ENCODE measurements at regions not wholly inside any gene's neighbourhood (a gene's known extent, or its start where the extent isn't known, plus 50 kb on each side); places are given as distances from the start of the nearest gene placed in this dataset.

- Histone ChIP-seq H3K27ac (no peak overlapping the region), H3K9me3 (no peaks in the 10 kb centered on the region), H3K27me3 (no peaks in the 10 kb centered on the region), H3K36me3 (no peaks in the 10 kb centered on the region), H3K4me1 (no peaks in the 10 kb centered on the region), H3K4me3 (no peak overlapping the region)
- 42 to 90% methylated on average over 6 of the region's 14 CpGs for WGBS, 2 donors (ENCODE audit: low coverage in 1 of 2)
- ATAC-seq: no peak
- TF ChIP-seq EP300 (IDR thresholded peaks at IDR 0.05): no peak
- TF ChIP-seq POLR2AphosphoS5 (IDR thresholded peaks at IDR 0.05): no peak
- TF ChIP-seq POLR2A (IDR thresholded peaks at IDR 0.05): no peak
- no peak for TF ChIP-seq CTCF (IDR thresholded peaks at IDR 0.05)
These were observed 189.3 kb downstream of the KCNA5 start for GRCh38 chr12:5232826-5233500.

GRCh38 chr12:5236022-5236640, 192.5 kb downstream of the KCNA5 start:
- WGBS, 2 donors (ENCODE audit: low coverage in 1 of 2): 76 to 79% methylated on average over 4 to 5 of the region's 5 CpGs
- TF ChIP-seq POLR2AphosphoS5 (IDR thresholded peaks at IDR 0.05): no peak
- H3K36me3 ChIP-seq: no peaks in the 10 kb centered on the region
- H3K27me3 ChIP-seq: no peaks in the 10 kb centered on the region
- H3K9me3 ChIP-seq: no peaks in the 10 kb centered on the region
- no peak for ATAC-seq
- no peak overlapping the region for H3K4me3 ChIP-seq
- H3K4me1 ChIP-seq: no peaks in the 10 kb centered on the region
- H3K27ac ChIP-seq: no peak overlapping the region

GRCh38 chr12:5242440-5242839, 189.5 kb upstream of the NTF3 start:
- 64 to 76% methylated on average over 2 to 5 of the region's 7 CpGs for WGBS, 2 donors (ENCODE audit: low coverage in 1 of 2)
- ATAC-seq: no peak
- Histone ChIP-seq H3K9me3 (no peaks in the 10 kb centered on the region), H3K4me3 (no peak overlapping the region), H3K4me1 (no peaks in the 10 kb centered on the region), H3K27me3 (no peaks in the 10 kb centered on the region), H3K27ac (no peak overlapping the region), H3K36me3 (no peaks in the 10 kb centered on the region)
- TF ChIP-seq EP300 (IDR thresholded peaks at IDR 0.05): no peak

- Histone ChIP-seq H3K9me3 (no peaks in the 10 kb centered on the region), H3K4me3 (no peak overlapping the region), H3K36me3 (no peaks in the 10 kb centered on the region), H3K27ac (no peak overlapping the region), H3K4me1 (no peaks in the 10 kb centered on the region), H3K27me3 (no peaks in the 10 kb centered on the region)
- WGBS, 2 donors (ENCODE audit: low coverage in 1 of 2): 68% methylated on average over 4 of the region's 4 CpGs
- TF ChIP-seq CTCF (IDR thresholded peaks at IDR 0.05) (no peak), POLR2A (IDR thresholded peaks at IDR 0.05) (no peak), EP300 (IDR thresholded peaks at IDR 0.05) (no peak), POLR2AphosphoS5 (IDR thresholded peaks at IDR 0.05) (no peak)
- ATAC-seq: no peak
These were observed 188.9 kb upstream of the NTF3 start for GRCh38 chr12:5243014-5243413.

- TF ChIP-seq POLR2AphosphoS5 (IDR thresholded peaks at IDR 0.05) (no peak), EP300 (IDR thresholded peaks at IDR 0.05) (no peak), CTCF (IDR thresholded peaks at IDR 0.05) (no peak)
- Histone ChIP-seq H3K4me3 (no peak overlapping the region), H3K9me3 (no peaks in the 10 kb centered on the region), H3K27ac (no peak overlapping the region), H3K36me3 (no peaks in the 10 kb centered on the region), H3K27me3 (no peaks in the 10 kb centered on the region), H3K4me1 (no peaks in the 10 kb centered on the region)
- ATAC-seq: no peak
- WGBS, 2 donors (ENCODE audit: low coverage in 1 of 2): 35 to 48% methylated on average over 2 to 3 of the region's 5 CpGs
These were observed 187.4 kb upstream of the NTF3 start for GRCh38 chr12:5244513-5244972.

GRCh38 chr12:5246196-5246595, 185.7 kb upstream of the NTF3 start:
- no peaks in the 10 kb centered on the region for H3K9me3 ChIP-seq
- 51% methylated on average over 2 of the region's 3 CpGs; no CpG with 5 or more reads in 1 of the 2 donors for WGBS, 2 donors (ENCODE audit: low coverage in 1 of 2)
- TF ChIP-seq CTCF (IDR thresholded peaks at IDR 0.05): no peak
- no peak for TF ChIP-seq POLR2AphosphoS5 (IDR thresholded peaks at IDR 0.05)
- TF ChIP-seq EP300 (IDR thresholded peaks at IDR 0.05): no peak
- no peak for TF ChIP-seq POLR2A (IDR thresholded peaks at IDR 0.05)
- ATAC-seq: no peak
- H3K36me3 ChIP-seq: no peaks in the 10 kb centered on the region
- H3K4me1 ChIP-seq: no peaks in the 10 kb centered on the region
- no peak overlapping the region for H3K4me3 ChIP-seq
- no peaks in the 10 kb centered on the region for H3K27me3 ChIP-seq
- no peak overlapping the region for H3K27ac ChIP-seq

Data from gastroesophageal sphincter (tissue), 4 donors.